ENCODE measurements at regions not wholly inside any gene's neighbourhood (a gene's known extent, or its start where the extent isn't known, plus 50 kb on each side); places are given as distances from the start of the nearest gene placed in this dataset.

GRCh38 chr4:81881855-81882621 is 410.3 kb upstream of the RASGEF1B start:
- TF ChIP-seq CTCF (IDR thresholded peaks at IDR 0.05) (no peak), POLR2A (IDR thresholded peaks at IDR 0.05) (no peak)
